ENCODE measurements at regions not wholly inside any gene's neighbourhood (a gene's known extent, or its start where the extent isn't known, plus 50 kb on each side); places are given as distances from the start of the nearest gene placed in this dataset.
"Not testable (repeated sequence)": the region's sequence is repeated elsewhere in the genome, so short reads cannot be mapped to it uniquely, and the experiment has no call there.

- 19 to 33% methylated on average over 1 of the region's 1 CpG for WGBS, 2 donors
- DNase-seq, result no peak
- no peak overlapping the region for H3K27ac ChIP-seq
- H3K27me3 ChIP-seq, result no peaks in the 10 kb centered on the region
- TF ChIP-seq EP300 (IDR thresholded peaks at IDR 0.05) (no peak), POLR2A (IDR thresholded peaks at IDR 0.05) (no peak), CTCF (IDR thresholded peaks at IDR 0.05) (no peak), POLR2AphosphoS5 (IDR thresholded peaks at IDR 0.05) (no peak)
- no peak for ATAC-seq (ENCODE audit: low FRiP score in 2 of 2)
- no peaks in the 10 kb centered on the region for H3K36me3 ChIP-seq
- H3K4me1 ChIP-seq, result no peaks in the 10 kb centered on the region
- H3K4me3 ChIP-seq, result no peak overlapping the region
- no peaks in the 10 kb centered on the region for H3K9me3 ChIP-seq
Measured at GRCh38 chr3:110623571-110623970, 448.0 kb upstream of the NECTIN3 start.

GRCh38 chr3:110624576-110624975 lies 447.0 kb upstream of the NECTIN3 start:
- 51% methylated on average over 3 of the region's 3 CpGs for WGBS, 2 donors
- Histone ChIP-seq H3K9me3 (no peaks in the 10 kb centered on the region), H3K4me1 (no peaks in the 10 kb centered on the region), H3K4me3 (no peak overlapping the region), H3K27me3 (no peaks in the 10 kb centered on the region), H3K36me3 (no peaks in the 10 kb centered on the region), H3K27ac (no peak overlapping the region)
- TF ChIP-seq POLR2AphosphoS5 (IDR thresholded peaks at IDR 0.05), result no peak
- ATAC-seq (ENCODE audit: low FRiP score in 2 of 2), result no peak
- DNase-seq, result no peak

GRCh38 chr3:110625201-110625747 lies 446.3 kb upstream of the NECTIN3 start:
- TF ChIP-seq EP300 (IDR thresholded peaks at IDR 0.05) (no peak), CTCF (IDR thresholded peaks at IDR 0.05) (no peak), POLR2AphosphoS5 (IDR thresholded peaks at IDR 0.05) (no peak), POLR2A (IDR thresholded peaks at IDR 0.05) (no peak)
- Histone ChIP-seq H3K27ac (no peak overlapping the region), H3K36me3 (no peaks in the 10 kb centered on the region), H3K4me1 (no peaks in the 10 kb centered on the region), H3K27me3 (no peaks in the 10 kb centered on the region), H3K9me3 (no peaks in the 10 kb centered on the region), H3K4me3 (no peak overlapping the region)
- ATAC-seq (ENCODE audit: low FRiP score in 2 of 2) (no peak), DNase-seq (no peak)
- WGBS, 2 donors, result 38 to 41% methylated on average over 4 of the region's 4 CpGs

- not testable (repeated sequence) for DNase-seq; H3K9me3 ChIP-seq; H3K27me3 ChIP-seq; ATAC-seq (ENCODE audit: low FRiP score in 2 of 2); H3K4me1 ChIP-seq; H3K36me3 ChIP-seq; H3K4me3 ChIP-seq; H3K27ac ChIP-seq
- 74 to 80% methylated on average over 5 of the region's 5 CpGs for WGBS, 2 donors
Measured at GRCh38 chr3:110626652-110627111, 444.9 kb upstream of the NECTIN3 start.

GRCh38 chr3:110628650-110629301 lies 442.8 kb upstream of the NECTIN3 start:
- no peak overlapping the region for H3K4me3 ChIP-seq
- no peak overlapping the region for H3K27ac ChIP-seq
- no peaks in the 10 kb centered on the region for H3K36me3 ChIP-seq
- DNase-seq (no peak), ATAC-seq (ENCODE audit: low FRiP score in 2 of 2) (no peak)
- H3K27me3 ChIP-seq, result no peaks in the 10 kb centered on the region
- no peaks in the 10 kb centered on the region for H3K9me3 ChIP-seq
- WGBS, 2 donors, result 58 to 62% methylated on average over 4 of the region's 4 CpGs
- H3K4me1 ChIP-seq, result no peaks in the 10 kb centered on the region
- TF ChIP-seq POLR2AphosphoS5 (IDR thresholded peaks at IDR 0.05) (no peak), EP300 (IDR thresholded peaks at IDR 0.05) (no peak), POLR2A (IDR thresholded peaks at IDR 0.05) (no peak), CTCF (IDR thresholded peaks at IDR 0.05) (no peak)

GRCh38 chr3:110629917-110630316 lies 441.7 kb upstream of the NECTIN3 start:
- Histone ChIP-seq H3K9me3 (no peaks in the 10 kb centered on the region), H3K27ac (no peak overlapping the region), H3K4me3 (no peak overlapping the region), H3K27me3 (no peaks in the 10 kb centered on the region), H3K36me3 (no peaks in the 10 kb centered on the region), H3K4me1 (no peaks in the 10 kb centered on the region)
- DNase-seq (no peak), ATAC-seq (ENCODE audit: low FRiP score in 2 of 2) (no peak)
- no peak for TF ChIP-seq EP300 (IDR thresholded peaks at IDR 0.05)
- TF ChIP-seq POLR2A (IDR thresholded peaks at IDR 0.05), result no peak
- no peak for TF ChIP-seq POLR2AphosphoS5 (IDR thresholded peaks at IDR 0.05)
- TF ChIP-seq CTCF (IDR thresholded peaks at IDR 0.05), result no peak
- 84 to 92% methylated on average over 1 of the region's 1 CpG for WGBS, 2 donors
